Colonic mucosa (tissue), 4 donors: ENCODE measurements at regions not wholly inside any gene's neighbourhood (a gene's known extent, or its start where the extent isn't known, plus 50 kb on each side); places are given as distances from the start of the nearest gene placed in this dataset.

Experiments
- DNase-seq: peaks from one replicate; pipeline ENCODE4 v3.0.0-alpha.2; 2020
- H3K27ac ChIP-seq: fragments of 200-600 bp; one replicate; pipeline ENCODE4 v1.8.0; 2021
- H3K27me3 ChIP-seq: fragments of 200-600 bp; one replicate; pipeline ENCODE4 v1.8.0; 2021
- H3K36me3 ChIP-seq: fragments of 200-600 bp; one replicate; pipeline ENCODE4 v1.8.0; 2021
- H3K4me1 ChIP-seq: fragments of 200-600 bp; one replicate; pipeline ENCODE4 v1.8.0; 2021; ENCODE audit warnings: mild to moderate bottlenecking
- H3K4me3 ChIP-seq: fragments of 200-600 bp; one replicate; pipeline ENCODE4 v1.8.0; 2021
- H3K9ac ChIP-seq, 2 donors: one replicate each; pipeline ENCODE4 v1.7.0; 2013; ENCODE audit warnings: control low read depth in 2 of 2, low read depth in 2 of 2, low read length in 2 of 2
- H3K9me3 ChIP-seq: fragments of 200-600 bp; one replicate; pipeline ENCODE4 v1.8.0; 2021
- intact Hi-C: fragments of 100-400 bp; cut with DNase I; formaldehyde crosslinking; loops from one replicate; pipeline ENCODE4 v1.14.1; 2022
- TF ChIP-seq, protein P1 (sequence below): fragments of 200-600 bp; IDR thresholded peaks from one replicate; pipeline ENCODE4 v1.8.0; 2022; ENCODE audit warnings: antibody characterized with exemption, mild to moderate bottlenecking
- donor health status: healthy.
- donor health status: DM: no; HTN: no; CAD: no.
- donor health status: DM: no; HTN: no; CAD: no.

DNA sequence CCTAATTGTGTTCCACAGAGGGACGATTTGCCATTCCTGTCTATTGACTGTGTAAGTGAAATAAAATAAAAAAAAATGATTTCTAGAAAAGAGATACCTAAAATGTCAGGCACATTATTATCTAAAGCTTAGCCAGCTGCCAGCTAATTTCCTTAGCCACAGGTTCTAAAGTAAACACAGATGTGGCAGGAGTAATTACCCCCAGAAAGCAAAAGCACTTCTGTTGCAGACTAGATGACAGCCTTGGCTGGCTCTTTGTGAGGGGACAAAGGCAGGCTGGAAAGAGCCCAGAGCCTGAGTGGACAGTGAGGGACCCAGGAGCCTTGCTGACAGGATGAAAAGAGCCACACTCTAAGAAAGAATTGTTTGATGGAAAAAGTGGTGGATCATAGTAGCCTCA, 418.1 kb downstream of the LRIG3 start:
- no peak for DNase-seq
- Histone ChIP-seq H3K9me3 (no peaks in the 10 kb centered on the region), H3K36me3 (no peaks in the 10 kb centered on the region), H3K4me1 (no peaks in the 10 kb centered on the region), H3K9ac (no peak overlapping the region), H3K4me3 (no peak overlapping the region), H3K27me3 (no peaks in the 10 kb centered on the region), H3K27ac (no peak overlapping the region)
- TF ChIP-seq, protein P1, sequence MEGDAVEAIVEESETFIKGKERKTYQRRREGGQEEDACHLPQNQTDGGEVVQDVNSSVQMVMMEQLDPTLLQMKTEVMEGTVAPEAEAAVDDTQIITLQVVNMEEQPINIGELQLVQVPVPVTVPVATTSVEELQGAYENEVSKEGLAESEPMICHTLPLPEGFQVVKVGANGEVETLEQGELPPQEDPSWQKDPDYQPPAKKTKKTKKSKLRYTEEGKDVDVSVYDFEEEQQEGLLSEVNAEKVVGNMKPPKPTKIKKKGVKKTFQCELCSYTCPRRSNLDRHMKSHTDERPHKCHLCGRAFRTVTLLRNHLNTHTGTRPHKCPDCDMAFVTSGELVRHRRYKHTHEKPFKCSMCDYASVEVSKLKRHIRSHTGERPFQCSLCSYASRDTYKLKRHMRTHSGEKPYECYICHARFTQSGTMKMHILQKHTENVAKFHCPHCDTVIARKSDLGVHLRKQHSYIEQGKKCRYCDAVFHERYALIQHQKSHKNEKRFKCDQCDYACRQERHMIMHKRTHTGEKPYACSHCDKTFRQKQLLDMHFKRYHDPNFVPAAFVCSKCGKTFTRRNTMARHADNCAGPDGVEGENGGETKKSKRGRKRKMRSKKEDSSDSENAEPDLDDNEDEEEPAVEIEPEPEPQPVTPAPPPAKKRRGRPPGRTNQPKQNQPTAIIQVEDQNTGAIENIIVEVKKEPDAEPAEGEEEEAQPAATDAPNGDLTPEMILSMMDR = no peak
- intact Hi-C loops = no loop called here

DNA sequence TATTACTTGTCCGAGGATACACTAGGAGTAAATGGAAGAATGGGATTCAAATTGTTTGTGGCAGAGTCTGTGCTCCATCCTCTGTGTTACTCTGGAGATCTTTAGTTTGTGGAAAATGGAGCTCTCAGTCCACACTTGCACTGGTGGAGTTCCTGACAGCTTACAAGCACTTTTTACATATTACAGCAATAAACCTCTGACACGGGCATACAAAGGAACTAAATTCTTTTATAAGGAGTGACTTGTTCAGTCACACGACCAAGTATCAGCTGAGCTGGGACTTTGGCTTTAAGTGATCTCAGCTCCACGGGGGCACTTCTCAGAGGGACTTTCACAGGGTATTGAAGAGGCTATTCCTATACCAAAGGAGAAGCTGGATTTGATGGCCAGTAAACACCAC, 417.5 kb downstream of the LRIG3 start:
- intact Hi-C loops = no loop called here
- Histone ChIP-seq H3K36me3 (no peaks in the 10 kb centered on the region), H3K4me3 (no peak overlapping the region), H3K27me3 (no peaks in the 10 kb centered on the region), H3K9me3 (no peaks in the 10 kb centered on the region), H3K9ac (no peak overlapping the region), H3K27ac (no peak overlapping the region), H3K4me1 (no peaks in the 10 kb centered on the region)
- DNase-seq = no peak
- TF ChIP-seq, protein P1 = no peak

DNA sequence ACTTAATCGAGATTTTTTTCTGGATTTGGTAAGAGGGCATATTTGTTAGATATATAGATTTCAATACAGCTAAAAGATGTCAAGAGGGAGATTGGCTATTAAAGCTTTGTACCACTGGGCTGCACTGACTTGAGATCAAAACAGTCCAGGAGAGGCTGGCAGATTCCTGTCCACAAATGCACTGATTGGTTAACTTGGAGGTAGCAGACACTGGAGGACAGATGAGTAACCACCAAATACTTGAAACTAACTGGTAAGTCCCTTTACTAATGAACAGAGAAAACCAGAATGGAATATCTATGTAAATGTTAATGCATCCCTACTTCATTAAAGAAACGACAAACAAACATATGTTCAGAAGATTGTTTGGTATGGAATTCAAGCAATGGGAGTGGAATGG, 416.6 kb downstream of the LRIG3 start:
- Histone ChIP-seq H3K9ac (no peak overlapping the region), H3K27me3 (no peaks in the 10 kb centered on the region), H3K4me1 (no peaks in the 10 kb centered on the region), H3K4me3 (no peak overlapping the region), H3K36me3 (no peaks in the 10 kb centered on the region), H3K27ac (no peak overlapping the region), H3K9me3 (no peaks in the 10 kb centered on the region)
- no peak for DNase-seq
- TF ChIP-seq, protein P1 = no peak
- intact Hi-C loops = no loop called here

DNA sequence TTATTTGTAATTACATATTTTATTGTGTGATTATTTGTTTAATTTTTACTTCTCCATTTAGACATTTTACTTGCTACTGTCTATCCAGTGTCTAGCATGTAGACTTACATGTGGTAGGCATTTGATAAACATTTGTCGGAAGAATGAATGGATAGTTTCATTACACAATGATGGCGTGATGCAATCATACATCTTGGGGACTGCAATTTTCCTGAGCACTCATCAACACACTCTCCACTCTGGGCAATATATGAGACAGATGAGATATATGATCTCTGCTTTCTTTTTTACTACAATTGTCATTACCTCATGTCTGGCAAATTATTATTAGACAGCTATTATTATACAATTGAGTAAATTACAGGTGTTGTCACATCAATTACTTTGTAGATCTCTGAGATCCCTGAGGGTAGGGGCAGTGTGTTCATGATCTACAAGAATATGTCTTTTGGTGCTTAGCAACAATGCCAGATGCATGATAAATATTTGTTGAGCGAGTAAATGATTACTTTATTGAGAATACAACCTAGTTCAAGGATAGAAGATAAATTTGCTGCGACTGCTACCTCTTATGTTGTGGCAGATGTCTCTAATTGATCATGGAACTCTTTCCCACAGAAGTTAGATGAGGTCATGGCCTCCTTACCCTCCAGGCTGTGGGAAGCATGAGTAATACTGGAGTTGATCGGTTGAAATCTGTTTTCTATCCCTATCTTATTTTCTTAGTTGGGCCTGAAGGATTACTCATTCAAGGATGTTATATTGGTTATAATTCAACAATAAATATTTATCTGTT, 416.0 kb downstream of the LRIG3 start:
- intact Hi-C loops = no loop called here
- TF ChIP-seq, protein P1 = no peak
- H3K27ac ChIP-seq = no peak overlapping the region
- no peaks in the 10 kb centered on the region for H3K36me3 ChIP-seq
- H3K4me1 ChIP-seq = no peaks in the 10 kb centered on the region
- DNase-seq = no peak
- H3K9ac ChIP-seq = no peak overlapping the region
- no peak overlapping the region for H3K4me3 ChIP-seq
- no peaks in the 10 kb centered on the region for H3K9me3 ChIP-seq
- no peaks in the 10 kb centered on the region for H3K27me3 ChIP-seq

DNA sequence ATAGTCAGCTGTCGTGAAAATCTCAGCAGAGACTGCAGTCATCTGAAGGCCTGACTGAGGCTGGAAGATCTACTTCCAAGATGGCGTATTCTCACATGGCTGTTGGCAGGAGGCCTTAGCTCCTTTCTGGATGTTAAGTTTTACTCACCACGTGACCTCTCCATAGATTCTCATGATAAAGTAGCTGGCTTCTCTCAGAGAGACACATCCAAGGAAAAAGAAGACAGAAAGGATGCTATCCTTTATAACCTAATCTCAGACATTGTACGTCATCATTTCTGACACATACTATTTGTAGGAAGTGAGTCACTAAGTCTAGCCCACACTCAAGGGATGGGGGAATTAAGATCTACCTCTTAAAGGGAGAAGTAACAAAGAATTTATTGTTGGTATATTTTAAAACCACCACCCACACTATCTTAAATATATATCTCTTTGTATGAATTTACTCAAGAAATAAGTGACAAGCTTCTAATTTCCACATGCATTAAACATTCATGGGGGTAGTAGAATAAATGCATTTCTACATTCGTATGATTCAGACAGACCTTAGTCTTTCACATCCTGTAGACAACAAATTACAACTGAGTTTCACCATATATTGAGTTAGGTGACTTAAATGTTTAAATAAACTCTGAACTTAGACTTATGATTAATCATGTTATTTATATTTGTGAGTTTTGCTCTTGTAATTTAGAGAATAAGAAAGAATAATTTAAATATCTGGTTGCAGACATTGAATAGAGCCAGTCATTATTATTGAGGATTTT, 411.0 kb downstream of the LRIG3 start:
- TF ChIP-seq, protein P1 = no peak
- no peaks in the 10 kb centered on the region for H3K4me1 ChIP-seq
- H3K9ac ChIP-seq = no peak overlapping the region
- H3K9me3 ChIP-seq = no peaks in the 10 kb centered on the region
- no peak overlapping the region for H3K27ac ChIP-seq
- H3K27me3 ChIP-seq = no peaks in the 10 kb centered on the region
- no peak for DNase-seq
- intact Hi-C loops = no loop called here
- no peak overlapping the region for H3K4me3 ChIP-seq
- no peaks in the 10 kb centered on the region for H3K36me3 ChIP-seq
